Body of pancreas (tissue), 4 donors: ENCODE measurements at regions not wholly inside any gene's neighbourhood (a gene's known extent, or its start where the extent isn't known, plus 50 kb on each side); places are given as distances from the start of the nearest gene placed in this dataset.

Experiments used
- ATAC-seq: fragments of 150-250 bp; one replicate; pipeline ENCODE4 v1.9.1; 2016
- DNase-seq, 4 donors: peaks; one replicate each; pipeline ENCODE4 v3.0.0-alpha.2; 2019
- H3K27ac ChIP-seq, 4 donors: fragments of 200-600 bp; sonication (generic); 1 replicate in 3 of 4; 2 replicates in 1 of 4; pipeline versions ENCODE4 v1.5.1 to v1.6.1; 2016 to 2019; ENCODE audit warnings: mild to moderate bottlenecking in 1 of 4, mixed read lengths in 1 of 4, moderate library complexity in 1 of 4
- H3K27me3 ChIP-seq, 2 donors: fragments of 200-600 bp; sonication (generic); one replicate each; pipeline ENCODE4 v1.6.0; 2016; ENCODE audit warnings: mild to moderate bottlenecking in 1 of 2
- H3K36me3 ChIP-seq, 2 donors: fragments of 200-600 bp; sonication (generic); replicated peaks in 1 of 2; 2 replicates each; pipeline ENCODE4 v1.5.1; 2016; ENCODE audit warnings: low read depth in 2 of 2; ENCODE audit not compliant: insufficient read depth in 1 of 2
- H3K4me1 ChIP-seq: fragments of 200-600 bp; sonication (generic); one replicate; pipeline ENCODE4 v1.6.0; 2016
- H3K4me3 ChIP-seq, 2 donors: fragments of 200-600 bp; sonication (generic); 1 replicate in 1 of 2; 2 replicates in 1 of 2; pipeline ENCODE4 v1.5.1; 2016 to 2019
- H3K9me3 ChIP-seq, 3 donors: fragments of 200-600 bp; sonication (generic); 1 replicate in 2 of 3; 2 replicates in 1 of 3; pipeline ENCODE4 v1.5.1; 2016
- CTCF ChIP-seq, 7 experiments: fragments of 450-650 bp in 4 of 7; fragments of 200-600 bp in 3 of 7; sonication (generic) in 3 of 7; IDR thresholded peaks; one replicate each; pipeline ENCODE4 v1.5.1; 2016 to 2019; ENCODE audit warnings: antibody characterized with exemption in 7 of 7
- POLR2A ChIP-seq, 3 donors: fragments of 450-650 bp; IDR thresholded peaks; one replicate each; pipeline ENCODE4 v1.6.1; 2016; ENCODE audit warnings: antibody characterized with exemption in 3 of 3, mild to moderate bottlenecking in 2 of 3
- WGBS, 2 donors: methylation state at CpG; one replicate each; pipeline ENCODE4 v1.1.5; 2017; 5-methylcytosine and 5-hydroxymethylcytosine counted together
- intact Hi-C: fragments of 100-400 bp; cut with DNase I; formaldehyde crosslinking; loops from one replicate; pipeline ENCODE4 v1.15.1; 2023

- 79 to 83% methylated on average over 2 of the region's 2 CpGs for WGBS, 2 donors
- H3K4me1 ChIP-seq, result no peaks in the 10 kb centered on the region
- no peaks in the 10 kb centered on the region for H3K9me3 ChIP-seq
- no peak overlapping the region for H3K4me3 ChIP-seq
- H3K27me3 ChIP-seq, result no peaks in the 10 kb centered on the region
- no peak overlapping the region for H3K27ac ChIP-seq
- intact Hi-C loops, result no loop called here
- ATAC-seq (no peak), DNase-seq (no peak)
- H3K36me3 ChIP-seq, result no peaks in the 10 kb centered on the region
- no peak for TF ChIP-seq POLR2A (IDR thresholded peaks at IDR 0.05)
- TF ChIP-seq CTCF (IDR thresholded peaks at IDR 0.05), result no peak
These were observed 327.8 kb downstream of the MATN1 start for GRCh38 chr1:30395631-30396030.

DNA sequence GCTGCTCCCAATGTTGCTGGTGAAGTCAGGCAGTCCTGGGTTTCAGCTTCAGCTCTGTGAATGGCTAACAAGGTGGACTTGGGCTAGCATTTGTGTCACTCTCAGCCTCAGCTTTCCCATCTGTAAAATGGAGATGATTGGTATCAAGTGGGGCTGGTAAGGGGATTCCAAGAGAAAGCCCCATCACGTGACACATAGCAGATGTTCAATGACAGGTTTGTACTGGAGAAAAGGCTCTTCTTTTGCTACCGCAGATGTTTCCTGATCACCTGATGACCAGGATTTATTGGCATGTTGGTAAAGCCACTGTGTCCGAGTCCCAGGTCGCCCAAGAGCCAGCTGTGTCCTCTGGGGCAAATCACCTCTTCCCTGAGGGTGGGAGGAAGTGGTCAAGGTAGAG lies 335.0 kb downstream of the MATN1 start:
- ATAC-seq (no peak), DNase-seq (no peak)
- Histone ChIP-seq H3K4me1 (no peaks in the 10 kb centered on the region), H3K9me3 (no peaks in the 10 kb centered on the region), H3K27ac (no peak overlapping the region), H3K36me3 (no peaks in the 10 kb centered on the region), H3K4me3 (no peak overlapping the region), H3K27me3 (no peaks in the 10 kb centered on the region)
- intact Hi-C loops, result loop anchor here (10.0 kb wide), 1 partner anchor 1144 kb away; no protein-coding TSS in a partner anchor
- TF ChIP-seq POLR2A (IDR thresholded peaks at IDR 0.05), result no peak
- 68 to 71% methylated on average over 4 of the region's 4 CpGs for WGBS, 2 donors

GRCh38 chr1:30386156-30386926 lies 337.0 kb downstream of the MATN1 start:
- Histone ChIP-seq H3K27me3 (no peaks in the 10 kb centered on the region), H3K36me3 (no peaks in the 10 kb centered on the region), H3K4me1 (no peaks in the 10 kb centered on the region), H3K27ac (no peak overlapping the region), H3K4me3 (no peak overlapping the region), H3K9me3 (no peaks in the 10 kb centered on the region)
- TF ChIP-seq POLR2A (IDR thresholded peaks at IDR 0.05) (no peak), CTCF (IDR thresholded peaks at IDR 0.05) (no peak)
- no peak for ATAC-seq
- WGBS, 2 donors, result 62 to 65% methylated on average over 12 to 14 of the region's 17 CpGs
- no peak for DNase-seq
- intact Hi-C loops, result loop anchor here (10.0 kb wide), 1 partner anchor 1142 kb away; no protein-coding TSS in a partner anchor

DNA sequence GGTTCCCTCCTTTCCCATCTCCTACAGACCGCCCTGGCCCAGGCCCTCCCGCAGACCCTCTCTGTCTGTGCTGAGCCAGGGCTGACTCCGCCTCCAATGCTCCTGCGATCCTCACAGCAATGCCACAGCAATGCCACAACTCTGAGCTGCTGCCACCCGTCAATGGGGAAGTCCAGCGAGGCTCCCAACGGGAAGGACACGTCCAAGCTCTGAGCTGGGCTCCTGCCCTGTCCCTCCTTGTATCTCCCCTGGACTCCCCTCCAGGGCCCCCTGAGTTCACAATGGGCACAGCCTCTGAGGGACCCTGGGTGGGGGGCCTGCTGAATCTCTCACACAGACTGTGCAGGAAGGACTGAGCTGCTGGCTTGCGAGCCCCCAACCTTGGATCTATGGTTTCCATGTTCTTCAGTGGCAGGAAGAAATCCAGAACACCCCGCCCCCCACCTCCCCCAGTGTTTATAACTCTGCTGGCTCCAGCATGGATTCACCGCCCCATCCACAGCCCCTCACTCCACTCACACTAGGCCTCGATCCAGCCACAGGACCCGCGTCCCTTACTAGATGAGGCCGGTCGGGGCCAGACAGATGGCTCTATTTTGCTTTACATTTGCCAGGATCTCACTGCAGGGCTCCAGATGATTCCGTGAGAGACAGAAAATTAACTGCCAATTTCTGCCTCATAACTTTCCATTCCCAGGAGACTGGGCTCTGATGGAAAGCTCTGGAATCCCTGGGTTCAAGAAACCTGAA lies 338.0 kb downstream of the MATN1 start:
- 72 to 73% methylated on average over 13 to 17 of the region's 17 CpGs for WGBS, 2 donors
- no peaks in the 10 kb centered on the region for H3K27me3 ChIP-seq
- H3K36me3 ChIP-seq, result no peaks in the 10 kb centered on the region
- no peak overlapping the region for H3K27ac ChIP-seq
- intact Hi-C loops, result loop anchor here (10.0 kb wide), 1 partner anchor 1141 kb away; no protein-coding TSS in a partner anchor
- no peak for TF ChIP-seq POLR2A (IDR thresholded peaks at IDR 0.05)
- TF ChIP-seq CTCF (IDR thresholded peaks at IDR 0.05), result no peak
- no peak overlapping the region for H3K4me3 ChIP-seq
- ATAC-seq (no peak), DNase-seq (no peak)
- H3K9me3 ChIP-seq, result no peaks in the 10 kb centered on the region
- no peaks in the 10 kb centered on the region for H3K4me1 ChIP-seq
